Right lobe of liver (tissue), 6 donors: ENCODE measurements at regions not wholly inside any gene's neighbourhood (a gene's known extent, or its start where the extent isn't known, plus 50 kb on each side); places are given as distances from the start of the nearest gene placed in this dataset.

Experiments
- ATAC-seq, 4 donors: fragments of 200-7000 bp; cut with Tn5 transposase; one replicate each; pipeline ENCODE4 v1.9.1; 2020; ENCODE audit warnings: mild to moderate bottlenecking in 4 of 4, moderate library complexity in 4 of 4
- DNase-seq, 3 donors: peaks; one replicate each; pipeline ENCODE4 v3.0.0-alpha.2; 2020
- H3K27ac ChIP-seq, 3 donors: fragments of 200-600 bp; one replicate each; pipeline ENCODE4 v1.8.0; 2022
- H3K27me3 ChIP-seq, 2 donors: fragments of 200-600 bp; one replicate each; pipeline ENCODE4 v1.8.0; 2022
- H3K36me3 ChIP-seq, 4 donors: fragments of 200-600 bp; sonication (generic) in 1 of 4; one replicate each; pipeline versions ENCODE4 v1.5.1 to v1.8.0; 2017 to 2022; ENCODE audit warnings: control low read depth in 1 of 4
- H3K4me1 ChIP-seq, 4 donors: fragments of 200-600 bp; sonication (generic) in 1 of 4; one replicate each; pipeline versions ENCODE4 v1.5.1 to v1.8.0; 2017 to 2022; ENCODE audit warnings: control low read depth in 1 of 4
- H3K4me3 ChIP-seq, 3 donors: fragments of 200-600 bp; one replicate each; pipeline ENCODE4 v1.8.0; 2022
- H3K9me3 ChIP-seq, 4 donors: fragments of 200-600 bp; sonication (generic) in 1 of 4; one replicate each; pipeline versions ENCODE4 v1.5.1 to v1.8.0; 2017 to 2022; ENCODE audit warnings: control low read depth in 1 of 4
- POLR2A ChIP-seq: fragments of 450-650 bp; IDR thresholded peaks from one replicate; pipeline ENCODE4 v1.6.1; 2017; ENCODE audit warnings: antibody characterized with exemption, mild to moderate bottlenecking
- WGBS: methylation state at CpG from one replicate; pipeline ENCODE4 v1.1.6; 2018; ENCODE audit warnings: low coverage, low lambda C conversion rate; ENCODE audit not compliant: insufficient coverage; ENCODE audit errors: missing lambda C conversion rate; 5-methylcytosine and 5-hydroxymethylcytosine counted together
- intact Hi-C, 2 donors: fragments of 100-400 bp; cut with DNase I; formaldehyde crosslinking; loops; one replicate each; pipeline versions ENCODE4 v1.11.2 to v1.14.1; 2022
- TF ChIP-seq, protein P1 (sequence below), 4 donors: fragments of 200-600 bp in 3 of 4; fragments of 450-650 bp in 1 of 4; IDR thresholded peaks; one replicate each; pipeline versions ENCODE4 v1.5.1 to v1.8.0; 2016 to 2022; ENCODE audit warnings: antibody characterized with exemption in 4 of 4, mild to moderate bottlenecking in 2 of 4
- donor health status: DM: no; HTN: yes; CAD: no.
- donor health status: DM: no; HTN: no; CAD: no.
- donor health status: DM: no; HTN: no; CAD: no.
- donor health status: DM: no; HTN: yes; CAD: no.
- donor health status: DM: no; HTN: yes; CAD: no.

- no peak overlapping the region for H3K27ac ChIP-seq
- WGBS, result 25% methylated on average over 9 of the region's 9 CpGs
- peaks cover 0 to 8% (median 0%) of the 10 kb centered on the region in 4 donors for H3K4me1 ChIP-seq
- H3K9me3 ChIP-seq, result no peaks in the 10 kb centered on the region
- no peaks in the 10 kb centered on the region for H3K27me3 ChIP-seq
- intact Hi-C loops, result no loop called here
- peak; percentile 65 to 94 (median 70) for ATAC-seq
- TF ChIP-seq, protein P1, sequence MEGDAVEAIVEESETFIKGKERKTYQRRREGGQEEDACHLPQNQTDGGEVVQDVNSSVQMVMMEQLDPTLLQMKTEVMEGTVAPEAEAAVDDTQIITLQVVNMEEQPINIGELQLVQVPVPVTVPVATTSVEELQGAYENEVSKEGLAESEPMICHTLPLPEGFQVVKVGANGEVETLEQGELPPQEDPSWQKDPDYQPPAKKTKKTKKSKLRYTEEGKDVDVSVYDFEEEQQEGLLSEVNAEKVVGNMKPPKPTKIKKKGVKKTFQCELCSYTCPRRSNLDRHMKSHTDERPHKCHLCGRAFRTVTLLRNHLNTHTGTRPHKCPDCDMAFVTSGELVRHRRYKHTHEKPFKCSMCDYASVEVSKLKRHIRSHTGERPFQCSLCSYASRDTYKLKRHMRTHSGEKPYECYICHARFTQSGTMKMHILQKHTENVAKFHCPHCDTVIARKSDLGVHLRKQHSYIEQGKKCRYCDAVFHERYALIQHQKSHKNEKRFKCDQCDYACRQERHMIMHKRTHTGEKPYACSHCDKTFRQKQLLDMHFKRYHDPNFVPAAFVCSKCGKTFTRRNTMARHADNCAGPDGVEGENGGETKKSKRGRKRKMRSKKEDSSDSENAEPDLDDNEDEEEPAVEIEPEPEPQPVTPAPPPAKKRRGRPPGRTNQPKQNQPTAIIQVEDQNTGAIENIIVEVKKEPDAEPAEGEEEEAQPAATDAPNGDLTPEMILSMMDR (IDR thresholded peaks at IDR 0.05), result no peak
- no peak for TF ChIP-seq POLR2A
- peak overlapping the region; percentile 8 to 32 (median 19) for H3K4me3 ChIP-seq
- no peak for DNase-seq
- H3K36me3 ChIP-seq, result no peaks in the 10 kb centered on the region
Observed at GRCh38 chr3:76949462-76949861, 90.4 kb upstream of the ROBO2 start.

- TF ChIP-seq POLR2A, result no peak
- TF ChIP-seq, protein P1 (IDR thresholded peaks at IDR 0.05), result no peak
- ATAC-seq (peak; percentile 52 to 75 (median 70)), DNase-seq (no peak)
- intact Hi-C loops, result no loop called here
- Histone ChIP-seq H3K27me3 (no peaks in the 10 kb centered on the region), H3K4me1 (peaks cover 0 to 8% (median 0%) of the 10 kb centered on the region in 4 donors), H3K4me3 (no peak overlapping the region), H3K27ac (no peak overlapping the region), H3K9me3 (no peaks in the 10 kb centered on the region), H3K36me3 (no peaks in the 10 kb centered on the region)
- WGBS, result 92% methylated on average over 2 of the region's 3 CpGs
Observed at GRCh38 chr3:76950590-76950989, 89.3 kb upstream of the ROBO2 start.

DNA sequence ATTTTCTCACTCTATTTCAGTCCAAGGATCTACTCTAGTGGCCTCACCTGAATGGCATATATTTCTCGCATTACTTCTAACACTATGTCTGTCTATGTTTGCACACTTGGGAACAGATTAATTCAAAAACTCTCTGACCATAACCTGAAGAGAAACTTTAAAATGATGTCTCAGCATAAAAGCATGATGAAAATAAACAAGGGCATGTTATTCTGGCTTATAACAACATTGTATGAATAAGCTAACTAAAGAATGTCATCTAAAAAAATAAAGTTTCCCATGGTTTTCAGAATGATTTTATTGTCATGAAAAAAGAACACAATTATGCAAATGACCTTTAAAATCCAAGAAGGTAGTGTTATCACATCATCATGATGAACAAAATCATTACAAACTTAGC, 85.5 kb upstream of the ROBO2 start:
- no peak for ATAC-seq
- TF ChIP-seq POLR2A, result no peak
- TF ChIP-seq, protein P1 (IDR thresholded peaks at IDR 0.05), result no peak

GRCh38 chr3:76958274-76958673, 81.6 kb upstream of the ROBO2 start:
- Histone ChIP-seq H3K4me1 (no peaks in the 10 kb centered on the region), H3K36me3 (no peaks in the 10 kb centered on the region), H3K4me3 (no peak overlapping the region), H3K27me3 (no peaks in the 10 kb centered on the region), H3K9me3 (no peaks in the 10 kb centered on the region), H3K27ac (no peak overlapping the region)
- ATAC-seq, result no peak
- intact Hi-C loops, result no loop called here
- no peak for TF ChIP-seq POLR2A
- TF ChIP-seq, protein P1 (IDR thresholded peaks at IDR 0.05), result no peak
- DNase-seq, result no peak

More for the DNA sequence above, 85.5 kb upstream of the ROBO2 start:
- H3K9me3 ChIP-seq, result no peaks in the 10 kb centered on the region
- H3K36me3 ChIP-seq, result no peaks in the 10 kb centered on the region
- peaks cover 0 to 5% (median 0%) of the 10 kb centered on the region in 4 donors for H3K4me1 ChIP-seq
- no peaks in the 10 kb centered on the region for H3K27me3 ChIP-seq
- H3K4me3 ChIP-seq, result no peak overlapping the region
- WGBS, result 92% methylated on average over 1 of the region's 1 CpG
- no peak for DNase-seq
- intact Hi-C loops, result no loop called here
- H3K27ac ChIP-seq, result no peak overlapping the region

DNA sequence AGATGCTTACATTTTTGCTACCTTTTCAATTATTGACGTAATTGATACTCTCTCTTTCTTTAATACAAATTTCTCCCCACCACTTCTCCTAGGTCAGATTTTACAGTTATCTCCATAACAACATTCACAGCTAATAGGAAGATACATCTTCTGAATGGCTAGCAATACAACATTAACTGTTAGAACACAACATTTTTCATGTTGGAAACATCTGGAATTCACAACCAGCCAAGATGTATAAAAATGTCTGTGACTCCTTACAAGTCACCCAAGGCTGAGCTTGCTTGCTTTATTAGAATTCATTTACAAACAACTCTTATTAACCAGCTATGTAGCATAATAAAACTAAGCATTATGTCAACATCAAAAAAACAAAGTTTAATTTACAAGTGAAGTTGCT, 81.0 kb upstream of the ROBO2 start:
- H3K27me3 ChIP-seq, result no peaks in the 10 kb centered on the region
- 79% methylated on average over 1 of the region's 1 CpG for WGBS
- intact Hi-C loops, result no loop called here
- H3K9me3 ChIP-seq, result no peaks in the 10 kb centered on the region
- TF ChIP-seq, protein P1 (IDR thresholded peaks at IDR 0.05), result no peak
- TF ChIP-seq POLR2A, result no peak
- no peaks in the 10 kb centered on the region for H3K4me1 ChIP-seq
- DNase-seq (no peak), ATAC-seq (no peak)
- no peak overlapping the region for H3K4me3 ChIP-seq
- no peak overlapping the region for H3K27ac ChIP-seq
- H3K36me3 ChIP-seq, result no peaks in the 10 kb centered on the region
